ENCODE measurements at regions not wholly inside any gene's neighbourhood (a gene's known extent, or its start where the extent isn't known, plus 50 kb on each side); places are given as distances from the start of the nearest gene placed in this dataset.

DNA sequence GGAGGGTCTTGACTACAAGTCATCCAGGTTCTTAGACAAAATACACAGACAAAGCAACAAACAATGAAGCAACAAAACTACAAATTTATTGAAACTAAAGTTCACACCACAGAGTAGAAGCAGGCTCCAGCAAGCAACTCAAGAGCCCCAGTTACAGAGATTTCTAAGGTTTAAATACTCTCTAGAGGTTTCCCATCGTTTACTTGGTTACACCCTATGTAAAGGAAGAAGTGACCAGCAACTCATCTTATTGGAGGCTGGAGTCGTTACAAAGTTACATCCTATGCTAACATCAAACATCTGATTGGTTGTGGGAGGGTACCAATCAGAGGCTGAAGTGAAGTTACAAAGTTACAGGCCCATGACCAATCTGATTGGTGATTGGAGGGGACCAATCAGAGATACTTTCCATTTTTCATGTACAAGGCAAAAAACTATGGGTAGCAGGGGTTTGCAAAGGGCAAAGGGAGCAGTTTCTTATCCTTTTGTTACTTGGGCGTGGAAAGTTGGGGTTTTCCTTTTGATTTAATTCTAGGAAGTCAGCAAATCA, 2292.6 kb upstream of the C9orf72 start (continued):
- TF ChIP-seq, protein P1, sequence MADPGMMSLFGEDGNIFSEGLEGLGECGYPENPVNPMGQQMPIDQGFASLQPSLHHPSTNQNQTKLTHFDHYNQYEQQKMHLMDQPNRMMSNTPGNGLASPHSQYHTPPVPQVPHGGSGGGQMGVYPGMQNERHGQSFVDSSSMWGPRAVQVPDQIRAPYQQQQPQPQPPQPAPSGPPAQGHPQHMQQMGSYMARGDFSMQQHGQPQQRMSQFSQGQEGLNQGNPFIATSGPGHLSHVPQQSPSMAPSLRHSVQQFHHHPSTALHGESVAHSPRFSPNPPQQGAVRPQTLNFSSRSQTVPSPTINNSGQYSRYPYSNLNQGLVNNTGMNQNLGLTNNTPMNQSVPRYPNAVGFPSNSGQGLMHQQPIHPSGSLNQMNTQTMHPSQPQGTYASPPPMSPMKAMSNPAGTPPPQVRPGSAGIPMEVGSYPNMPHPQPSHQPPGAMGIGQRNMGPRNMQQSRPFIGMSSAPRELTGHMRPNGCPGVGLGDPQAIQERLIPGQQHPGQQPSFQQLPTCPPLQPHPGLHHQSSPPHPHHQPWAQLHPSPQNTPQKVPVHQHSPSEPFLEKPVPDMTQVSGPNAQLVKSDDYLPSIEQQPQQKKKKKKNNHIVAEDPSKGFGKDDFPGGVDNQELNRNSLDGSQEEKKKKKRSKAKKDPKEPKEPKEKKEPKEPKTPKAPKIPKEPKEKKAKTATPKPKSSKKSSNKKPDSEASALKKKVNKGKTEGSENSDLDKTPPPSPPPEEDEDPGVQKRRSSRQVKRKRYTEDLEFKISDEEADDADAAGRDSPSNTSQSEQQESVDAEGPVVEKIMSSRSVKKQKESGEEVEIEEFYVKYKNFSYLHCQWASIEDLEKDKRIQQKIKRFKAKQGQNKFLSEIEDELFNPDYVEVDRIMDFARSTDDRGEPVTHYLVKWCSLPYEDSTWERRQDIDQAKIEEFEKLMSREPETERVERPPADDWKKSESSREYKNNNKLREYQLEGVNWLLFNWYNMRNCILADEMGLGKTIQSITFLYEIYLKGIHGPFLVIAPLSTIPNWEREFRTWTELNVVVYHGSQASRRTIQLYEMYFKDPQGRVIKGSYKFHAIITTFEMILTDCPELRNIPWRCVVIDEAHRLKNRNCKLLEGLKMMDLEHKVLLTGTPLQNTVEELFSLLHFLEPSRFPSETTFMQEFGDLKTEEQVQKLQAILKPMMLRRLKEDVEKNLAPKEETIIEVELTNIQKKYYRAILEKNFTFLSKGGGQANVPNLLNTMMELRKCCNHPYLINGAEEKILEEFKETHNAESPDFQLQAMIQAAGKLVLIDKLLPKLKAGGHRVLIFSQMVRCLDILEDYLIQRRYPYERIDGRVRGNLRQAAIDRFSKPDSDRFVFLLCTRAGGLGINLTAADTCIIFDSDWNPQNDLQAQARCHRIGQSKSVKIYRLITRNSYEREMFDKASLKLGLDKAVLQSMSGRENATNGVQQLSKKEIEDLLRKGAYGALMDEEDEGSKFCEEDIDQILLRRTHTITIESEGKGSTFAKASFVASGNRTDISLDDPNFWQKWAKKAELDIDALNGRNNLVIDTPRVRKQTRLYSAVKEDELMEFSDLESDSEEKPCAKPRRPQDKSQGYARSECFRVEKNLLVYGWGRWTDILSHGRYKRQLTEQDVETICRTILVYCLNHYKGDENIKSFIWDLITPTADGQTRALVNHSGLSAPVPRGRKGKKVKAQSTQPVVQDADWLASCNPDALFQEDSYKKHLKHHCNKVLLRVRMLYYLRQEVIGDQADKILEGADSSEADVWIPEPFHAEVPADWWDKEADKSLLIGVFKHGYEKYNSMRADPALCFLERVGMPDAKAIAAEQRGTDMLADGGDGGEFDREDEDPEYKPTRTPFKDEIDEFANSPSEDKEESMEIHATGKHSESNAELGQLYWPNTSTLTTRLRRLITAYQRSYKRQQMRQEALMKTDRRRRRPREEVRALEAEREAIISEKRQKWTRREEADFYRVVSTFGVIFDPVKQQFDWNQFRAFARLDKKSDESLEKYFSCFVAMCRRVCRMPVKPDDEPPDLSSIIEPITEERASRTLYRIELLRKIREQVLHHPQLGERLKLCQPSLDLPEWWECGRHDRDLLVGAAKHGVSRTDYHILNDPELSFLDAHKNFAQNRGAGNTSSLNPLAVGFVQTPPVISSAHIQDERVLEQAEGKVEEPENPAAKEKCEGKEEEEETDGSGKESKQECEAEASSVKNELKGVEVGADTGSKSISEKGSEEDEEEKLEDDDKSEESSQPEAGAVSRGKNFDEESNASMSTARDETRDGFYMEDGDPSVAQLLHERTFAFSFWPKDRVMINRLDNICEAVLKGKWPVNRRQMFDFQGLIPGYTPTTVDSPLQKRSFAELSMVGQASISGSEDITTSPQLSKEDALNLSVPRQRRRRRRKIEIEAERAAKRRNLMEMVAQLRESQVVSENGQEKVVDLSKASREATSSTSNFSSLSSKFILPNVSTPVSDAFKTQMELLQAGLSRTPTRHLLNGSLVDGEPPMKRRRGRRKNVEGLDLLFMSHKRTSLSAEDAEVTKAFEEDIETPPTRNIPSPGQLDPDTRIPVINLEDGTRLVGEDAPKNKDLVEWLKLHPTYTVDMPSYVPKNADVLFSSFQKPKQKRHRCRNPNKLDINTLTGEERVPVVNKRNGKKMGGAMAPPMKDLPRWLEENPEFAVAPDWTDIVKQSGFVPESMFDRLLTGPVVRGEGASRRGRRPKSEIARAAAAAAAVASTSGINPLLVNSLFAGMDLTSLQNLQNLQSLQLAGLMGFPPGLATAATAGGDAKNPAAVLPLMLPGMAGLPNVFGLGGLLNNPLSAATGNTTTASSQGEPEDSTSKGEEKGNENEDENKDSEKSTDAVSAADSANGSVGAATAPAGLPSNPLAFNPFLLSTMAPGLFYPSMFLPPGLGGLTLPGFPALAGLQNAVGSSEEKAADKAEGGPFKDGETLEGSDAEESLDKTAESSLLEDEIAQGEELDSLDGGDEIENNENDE (IDR thresholded peaks at IDR 0.05; ENCODE audit: insufficient replicate concordance, low read length) = no peak
- TF ChIP-seq EGR1 (IDR thresholded peaks at IDR 0.05; ENCODE audit: borderline replicate concordance, low read depth, low read length) (no peak), RNF2 (IDR thresholded peaks at IDR 0.05; ENCODE audit: borderline replicate concordance, low read depth, low read length, missing control alignments, poor library complexity, severe bottlenecking) (no peak), RFX5 (IDR thresholded peaks at IDR 0.05; ENCODE audit: borderline replicate concordance, low read depth, low read length) (no peak), SP1 (IDR thresholded peaks at IDR 0.05; ENCODE audit: low read depth, low read length) (no peak), PHF8 (conservative IDR thresholded peaks at IDR 0.05; ENCODE audit: low read depth, low read length) (no peak), RBBP5 (IDR thresholded peaks at IDR 0.05; ENCODE audit: borderline replicate concordance, low read depth, low read length) (no peak)
- TF ChIP-seq, protein P2, sequence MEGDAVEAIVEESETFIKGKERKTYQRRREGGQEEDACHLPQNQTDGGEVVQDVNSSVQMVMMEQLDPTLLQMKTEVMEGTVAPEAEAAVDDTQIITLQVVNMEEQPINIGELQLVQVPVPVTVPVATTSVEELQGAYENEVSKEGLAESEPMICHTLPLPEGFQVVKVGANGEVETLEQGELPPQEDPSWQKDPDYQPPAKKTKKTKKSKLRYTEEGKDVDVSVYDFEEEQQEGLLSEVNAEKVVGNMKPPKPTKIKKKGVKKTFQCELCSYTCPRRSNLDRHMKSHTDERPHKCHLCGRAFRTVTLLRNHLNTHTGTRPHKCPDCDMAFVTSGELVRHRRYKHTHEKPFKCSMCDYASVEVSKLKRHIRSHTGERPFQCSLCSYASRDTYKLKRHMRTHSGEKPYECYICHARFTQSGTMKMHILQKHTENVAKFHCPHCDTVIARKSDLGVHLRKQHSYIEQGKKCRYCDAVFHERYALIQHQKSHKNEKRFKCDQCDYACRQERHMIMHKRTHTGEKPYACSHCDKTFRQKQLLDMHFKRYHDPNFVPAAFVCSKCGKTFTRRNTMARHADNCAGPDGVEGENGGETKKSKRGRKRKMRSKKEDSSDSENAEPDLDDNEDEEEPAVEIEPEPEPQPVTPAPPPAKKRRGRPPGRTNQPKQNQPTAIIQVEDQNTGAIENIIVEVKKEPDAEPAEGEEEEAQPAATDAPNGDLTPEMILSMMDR (IDR thresholded peaks at IDR 0.05; ENCODE audit: control extremely low read depth in 1 of 3, insufficient read depth in 1 of 3, low read depth in 1 of 3, low read length in 3 of 3) = no peak
